ENCODE measurements at regions not wholly inside any gene's neighbourhood (a gene's known extent, or its start where the extent isn't known, plus 50 kb on each side); places are given as distances from the start of the nearest gene placed in this dataset.

DNA sequence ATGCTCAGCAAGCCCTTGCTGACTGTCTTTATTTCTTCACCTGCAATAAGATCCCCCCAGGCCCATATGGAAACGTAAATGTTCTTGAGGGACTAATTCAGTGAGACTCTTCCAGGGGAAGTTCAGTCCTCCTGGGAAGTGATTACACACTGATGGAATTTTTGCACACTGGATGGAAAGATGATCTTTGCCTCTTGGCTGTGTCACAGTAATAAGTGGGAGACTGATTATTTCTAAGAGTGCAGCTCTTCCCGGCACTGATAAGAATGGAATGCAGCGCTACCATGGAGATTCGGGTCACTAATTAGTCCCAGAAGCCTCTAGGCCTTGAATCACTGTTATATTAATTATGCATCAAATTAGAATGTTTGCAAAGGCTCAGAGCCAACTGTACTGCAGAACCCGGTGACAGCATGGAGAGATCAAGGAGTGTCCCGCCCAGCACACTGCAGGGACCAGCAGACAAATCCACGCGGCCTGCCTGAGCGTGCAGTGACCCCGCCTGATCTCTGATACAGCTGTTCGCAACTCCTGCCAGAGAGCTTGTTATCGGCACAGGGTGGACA is 178.3 kb downstream of the SNX19 start:
- TF ChIP-seq, protein P1, sequence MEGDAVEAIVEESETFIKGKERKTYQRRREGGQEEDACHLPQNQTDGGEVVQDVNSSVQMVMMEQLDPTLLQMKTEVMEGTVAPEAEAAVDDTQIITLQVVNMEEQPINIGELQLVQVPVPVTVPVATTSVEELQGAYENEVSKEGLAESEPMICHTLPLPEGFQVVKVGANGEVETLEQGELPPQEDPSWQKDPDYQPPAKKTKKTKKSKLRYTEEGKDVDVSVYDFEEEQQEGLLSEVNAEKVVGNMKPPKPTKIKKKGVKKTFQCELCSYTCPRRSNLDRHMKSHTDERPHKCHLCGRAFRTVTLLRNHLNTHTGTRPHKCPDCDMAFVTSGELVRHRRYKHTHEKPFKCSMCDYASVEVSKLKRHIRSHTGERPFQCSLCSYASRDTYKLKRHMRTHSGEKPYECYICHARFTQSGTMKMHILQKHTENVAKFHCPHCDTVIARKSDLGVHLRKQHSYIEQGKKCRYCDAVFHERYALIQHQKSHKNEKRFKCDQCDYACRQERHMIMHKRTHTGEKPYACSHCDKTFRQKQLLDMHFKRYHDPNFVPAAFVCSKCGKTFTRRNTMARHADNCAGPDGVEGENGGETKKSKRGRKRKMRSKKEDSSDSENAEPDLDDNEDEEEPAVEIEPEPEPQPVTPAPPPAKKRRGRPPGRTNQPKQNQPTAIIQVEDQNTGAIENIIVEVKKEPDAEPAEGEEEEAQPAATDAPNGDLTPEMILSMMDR (IDR thresholded peaks at IDR 0.05): no peak
- TF ChIP-seq POLR2A (IDR thresholded peaks at IDR 0.05): no peak
